Caco-2 (cell line): ENCODE measurements at regions not wholly inside any gene's neighbourhood (a gene's known extent, or its start where the extent isn't known, plus 50 kb on each side); places are given as distances from the start of the nearest gene placed in this dataset.

Experiments
- BruUV-seq: library from RNA; stranded (reverse); fragments of 400-500 nt; replicated peaks from 2 replicates; lab custom pipeline; 2021; lab: Mats Ljungman, UMichigan
- CTCF ChIA-PET: fragments of 300-600 bp; sonication (Branson Sonifier 250); formaldehyde crosslinking; loops from one replicate; lab custom pipeline; 2022; ENCODE audit warnings: antibody characterized with exemption; lab: Charles Lee
- POLR2A ChIA-PET: fragments of 300-600 bp; sonication (Branson Sonifier 250); formaldehyde crosslinking; loops from one replicate; lab custom pipeline; 2022; ENCODE audit warnings: antibody characterized with exemption; lab: Charles Lee
- DNase-seq, 2 experiments: peaks; one replicate each; pipeline versions ENCODE4 v3.0.0 to v3.0.0-alpha.2; 2020 to 2022
- H3K27me3 ChIP-seq: replicated peaks from 2 replicates; pipeline ENCODE4 v1.6.0; 2011; ENCODE audit warnings: low read length; ENCODE audit not compliant: control insufficient read depth, insufficient read depth
- H3K36me3 ChIP-seq: 2 replicates; pipeline ENCODE4 v1.5.1; 2011; ENCODE audit warnings: low read length; ENCODE audit not compliant: control insufficient read depth, insufficient read depth
- H3K4me1 ChIP-seq: fragments of 250-450 bp; sonication (Bioruptor Pico); 2 replicates; pipeline ENCODE4 v1.5.1; 2020; ENCODE audit warnings: mild to moderate bottlenecking
- H3K4me3 ChIP-seq: 2 replicates; pipeline ENCODE4 v1.5.1; 2011; ENCODE audit warnings: low read depth, mild to moderate bottlenecking, control low read depth, low read length
- H3K9me3 ChIP-seq: fragments of 250-450 bp; sonication (Bioruptor Pico); 2 replicates; pipeline ENCODE4 v1.5.1; 2020; ENCODE audit warnings: mild to moderate bottlenecking, moderate library complexity
- H3K27ac Mint-ChIP-seq: one replicate; pipeline ENCODE4 v1.8.0; 2022; ENCODE audit warnings: mixed read lengths; ENCODE audit not compliant: unreplicated experiment
- H3K27me3 Mint-ChIP-seq: one replicate; pipeline ENCODE4 v1.8.0; 2022; ENCODE audit warnings: mixed read lengths; ENCODE audit not compliant: insufficient read depth, unreplicated experiment
- H3K36me3 Mint-ChIP-seq: one replicate; pipeline ENCODE4 v1.8.0; 2022; ENCODE audit warnings: mild to moderate bottlenecking, mixed read lengths; ENCODE audit not compliant: insufficient read depth, unreplicated experiment
- H3K4me1 Mint-ChIP-seq: one replicate; pipeline ENCODE4 v1.8.0; 2022; ENCODE audit warnings: low read depth, mixed read lengths; ENCODE audit not compliant: unreplicated experiment
- H3K4me3 Mint-ChIP-seq: one replicate; pipeline ENCODE4 v1.8.0; 2022; ENCODE audit warnings: mild to moderate bottlenecking, moderate library complexity, mixed read lengths; ENCODE audit not compliant: unreplicated experiment
- H3K9me3 Mint-ChIP-seq: one replicate; pipeline ENCODE4 v1.8.0; 2022; ENCODE audit warnings: mixed read lengths; ENCODE audit not compliant: unreplicated experiment
- intact Hi-C: fragments of 100-400 bp; cut with micrococcal nuclease; formaldehyde crosslinking; loops from one replicate; pipeline ENCODE4 v1.10.0; 2022; ENCODE audit not compliant: unreplicated experiment
- TF ChIP-seq, protein P1 (sequence below), 2 experiments: fragments of 200-600 bp in 1 of 2; IDR thresholded peaks; 1 replicate in 1 of 2; 2 replicates in 1 of 2; pipeline versions ENCODE4 v1.5.1 to v1.8.0; 2011 to 2022; ENCODE audit warnings: antibody characterized with exemption in 1 of 2, control low read depth in 1 of 2, inconsistent platforms in 1 of 2, low read depth in 1 of 2, low read length in 1 of 2, mild to moderate bottlenecking in 1 of 2, moderate library complexity in 1 of 2; ENCODE audit not compliant: insufficient read depth in 1 of 2, severe bottlenecking in 1 of 2, unreplicated experiment in 1 of 2

DNA sequence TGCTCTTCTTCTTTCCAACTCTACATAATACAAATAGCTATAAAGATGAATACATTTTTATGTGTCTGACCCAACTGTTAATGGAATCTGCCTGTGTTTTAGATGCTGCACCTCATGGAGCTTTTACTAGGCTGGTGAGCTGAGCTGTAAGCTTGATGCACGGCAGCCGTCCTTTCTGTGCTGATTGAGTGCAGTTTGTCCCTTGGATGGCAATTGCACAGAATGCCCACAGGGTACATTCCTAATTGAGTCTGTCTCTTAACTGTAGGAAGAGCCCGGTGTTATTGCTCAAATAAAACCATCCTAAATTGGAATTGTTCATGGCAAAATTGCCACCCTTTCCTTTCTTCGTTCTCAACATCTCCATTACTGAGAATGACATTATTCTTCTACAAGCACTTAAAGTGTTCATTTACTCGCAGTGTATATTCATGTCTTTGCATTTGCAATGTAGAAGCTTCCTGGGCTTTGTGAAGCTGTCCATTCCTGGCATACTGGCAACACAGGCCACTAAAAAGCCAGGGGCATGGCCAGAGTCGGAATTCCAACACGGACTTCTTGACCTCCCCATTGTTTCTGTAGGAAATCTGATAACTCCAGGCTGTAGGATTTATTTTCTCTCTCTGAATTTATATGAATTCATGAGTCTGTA lies 85.8 kb downstream of the SLC10A2 start:
- POLR2A ChIA-PET = no interaction called here
- Histone ChIP-seq H3K4me1 (0 out of 2 replicates have a peak, but pooled peaks cover 6% of the 10 kb centered on the region), H3K27me3 (no peaks in the 10 kb centered on the region), H3K36me3 (no peaks in the 10 kb centered on the region), H3K4me3 (no peak overlapping the region), H3K9me3 (no peaks in the 10 kb centered on the region)
- no peaks in the 10 kb centered on the region for H3K4me1 Mint-ChIP-seq
- CTCF ChIA-PET = no interaction called here
- BruUV-seq = no TSS peak
- H3K4me3 Mint-ChIP-seq = no peak overlapping the region
- no peak for DNase-seq
- intact Hi-C loops = no loop called here
- H3K27ac Mint-ChIP-seq = no peak overlapping the region
- TF ChIP-seq, protein P1, sequence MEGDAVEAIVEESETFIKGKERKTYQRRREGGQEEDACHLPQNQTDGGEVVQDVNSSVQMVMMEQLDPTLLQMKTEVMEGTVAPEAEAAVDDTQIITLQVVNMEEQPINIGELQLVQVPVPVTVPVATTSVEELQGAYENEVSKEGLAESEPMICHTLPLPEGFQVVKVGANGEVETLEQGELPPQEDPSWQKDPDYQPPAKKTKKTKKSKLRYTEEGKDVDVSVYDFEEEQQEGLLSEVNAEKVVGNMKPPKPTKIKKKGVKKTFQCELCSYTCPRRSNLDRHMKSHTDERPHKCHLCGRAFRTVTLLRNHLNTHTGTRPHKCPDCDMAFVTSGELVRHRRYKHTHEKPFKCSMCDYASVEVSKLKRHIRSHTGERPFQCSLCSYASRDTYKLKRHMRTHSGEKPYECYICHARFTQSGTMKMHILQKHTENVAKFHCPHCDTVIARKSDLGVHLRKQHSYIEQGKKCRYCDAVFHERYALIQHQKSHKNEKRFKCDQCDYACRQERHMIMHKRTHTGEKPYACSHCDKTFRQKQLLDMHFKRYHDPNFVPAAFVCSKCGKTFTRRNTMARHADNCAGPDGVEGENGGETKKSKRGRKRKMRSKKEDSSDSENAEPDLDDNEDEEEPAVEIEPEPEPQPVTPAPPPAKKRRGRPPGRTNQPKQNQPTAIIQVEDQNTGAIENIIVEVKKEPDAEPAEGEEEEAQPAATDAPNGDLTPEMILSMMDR (IDR thresholded peaks at IDR 0.05; ENCODE audit: insufficient read depth in 1 of 2, low read depth in 1 of 2, low read length in 1 of 2, severe bottlenecking in 1 of 2, unreplicated experiment in 1 of 2) = no peak
- peaks cover 10% of the 10 kb centered on the region for H3K27me3 Mint-ChIP-seq
- no peaks in the 10 kb centered on the region for H3K36me3 Mint-ChIP-seq
- H3K9me3 Mint-ChIP-seq = peaks cover 10% of the 10 kb centered on the region

DNA sequence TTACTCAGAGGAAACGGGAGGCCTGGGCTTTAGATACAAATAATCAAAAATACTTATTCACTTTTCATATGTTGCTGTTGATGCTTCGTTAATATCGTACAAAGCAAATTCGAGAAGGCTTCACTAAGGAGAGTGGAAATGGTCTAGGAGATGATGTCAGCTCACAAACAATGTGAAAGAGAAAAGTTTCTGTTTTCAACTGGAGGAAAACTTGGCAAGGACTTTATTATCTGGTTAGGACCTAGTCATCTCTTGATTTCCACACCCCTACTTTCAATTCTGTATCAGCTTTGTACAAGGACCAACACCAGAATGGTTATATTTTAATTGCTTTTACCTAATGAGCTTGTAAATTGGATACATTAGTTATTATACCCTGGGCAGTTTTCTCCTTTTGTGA lies 88.0 kb downstream of the SLC10A2 start:
- no peaks in the 10 kb centered on the region for H3K36me3 Mint-ChIP-seq
- no peak overlapping the region for H3K4me3 ChIP-seq
- CTCF ChIA-PET = no interaction called here

DNA sequence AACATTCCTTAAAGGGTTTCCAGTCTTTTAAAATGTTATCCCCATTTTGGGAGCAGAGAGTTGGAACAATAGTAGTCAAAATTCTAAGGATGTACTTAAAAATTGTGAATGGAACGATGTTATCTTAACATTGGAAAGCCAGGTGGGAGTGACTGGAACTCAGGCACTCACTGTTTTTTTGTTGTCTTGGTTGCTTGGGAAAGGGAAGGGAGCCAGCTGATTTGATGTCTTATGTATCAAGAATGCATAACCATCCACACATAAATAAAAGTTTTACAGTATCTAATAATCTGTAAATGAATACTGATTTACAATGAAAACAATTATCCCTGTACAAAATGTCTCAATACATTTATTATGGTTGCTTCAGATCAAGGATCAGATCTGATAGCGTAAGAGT lies 88.7 kb downstream of the SLC10A2 start:
- POLR2A ChIA-PET = no interaction called here
- H3K36me3 ChIP-seq = no peaks in the 10 kb centered on the region
- DNase-seq = no peak
- H3K4me3 ChIP-seq = no peak overlapping the region
- H3K4me1 Mint-ChIP-seq = no peaks in the 10 kb centered on the region
- TF ChIP-seq, protein P1 (IDR thresholded peaks at IDR 0.05; ENCODE audit: insufficient read depth in 1 of 2, low read depth in 1 of 2, low read length in 1 of 2, severe bottlenecking in 1 of 2, unreplicated experiment in 1 of 2) = no peak
- no peaks in the 10 kb centered on the region for H3K36me3 Mint-ChIP-seq
- no peaks in the 10 kb centered on the region for H3K27me3 ChIP-seq
- intact Hi-C loops = no loop called here
- no peaks in the 10 kb centered on the region for H3K9me3 ChIP-seq
- peaks cover 11% of the 10 kb centered on the region for H3K27me3 Mint-ChIP-seq
- H3K27ac Mint-ChIP-seq = no peak overlapping the region
- no TSS peak for BruUV-seq
- no peak overlapping the region for H3K4me3 Mint-ChIP-seq
- CTCF ChIA-PET = no interaction called here
- no peaks in the 10 kb centered on the region for H3K4me1 ChIP-seq
- peaks cover 4% of the 10 kb centered on the region for H3K9me3 Mint-ChIP-seq

More for the DNA sequence above, 88.0 kb downstream of the SLC10A2 start:
- Mint-ChIP-seq H3K4me3 (no peak overlapping the region), H3K9me3 (peaks cover 10% of the 10 kb centered on the region), H3K27me3 (peaks cover 13% of the 10 kb centered on the region), H3K27ac (no peak overlapping the region), H3K4me1 (no peaks in the 10 kb centered on the region)
- POLR2A ChIA-PET = no interaction called here
- no peaks in the 10 kb centered on the region for H3K36me3 ChIP-seq
- no peaks in the 10 kb centered on the region for H3K9me3 ChIP-seq
- TF ChIP-seq, protein P1 (IDR thresholded peaks at IDR 0.05; ENCODE audit: insufficient read depth in 1 of 2, low read depth in 1 of 2, low read length in 1 of 2, severe bottlenecking in 1 of 2, unreplicated experiment in 1 of 2) = no peak
- no TSS peak for BruUV-seq
- no peak for DNase-seq
- intact Hi-C loops = no loop called here
- H3K27me3 ChIP-seq = no peaks in the 10 kb centered on the region
- no peaks in the 10 kb centered on the region for H3K4me1 ChIP-seq
